Urothelium cell line (cell line): ENCODE measurements at regions not wholly inside any gene's neighbourhood (a gene's known extent, or its start where the extent isn't known, plus 50 kb on each side); places are given as distances from the start of the nearest gene placed in this dataset.

Source experiments
- DNase-seq: peaks from one replicate; pipeline ENCODE4 v3.0.0; 2011; ENCODE audit warnings: low spot score, mixed read lengths
- FAIRE-seq: peaks from 2 replicates; lab custom pipeline; 2011; peaks lifted over from hg19 to GRCh38; lab: Jason Lieb, UNC

DNA sequence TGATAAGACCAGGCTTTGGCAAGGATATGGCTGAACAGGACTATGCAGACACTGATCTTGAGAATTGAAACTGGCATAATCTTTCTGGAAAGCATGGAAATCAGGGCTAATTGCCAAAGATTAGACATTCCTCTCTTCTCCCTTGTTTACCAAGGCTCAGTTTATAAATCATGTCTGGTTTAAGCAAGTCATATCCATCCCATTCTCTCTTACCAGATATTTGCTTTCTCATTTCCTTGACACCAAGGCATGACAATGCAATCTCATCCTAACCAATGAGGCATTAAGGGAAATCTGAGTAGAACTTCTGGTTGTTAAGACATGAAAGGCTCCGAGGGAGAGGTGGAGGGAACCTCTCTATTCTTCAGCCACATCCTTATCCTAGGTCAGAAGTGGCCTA lies 110.3 kb upstream of the CEP85L start:
- DNase-seq (no peak), FAIRE-seq (no peak)

DNA sequence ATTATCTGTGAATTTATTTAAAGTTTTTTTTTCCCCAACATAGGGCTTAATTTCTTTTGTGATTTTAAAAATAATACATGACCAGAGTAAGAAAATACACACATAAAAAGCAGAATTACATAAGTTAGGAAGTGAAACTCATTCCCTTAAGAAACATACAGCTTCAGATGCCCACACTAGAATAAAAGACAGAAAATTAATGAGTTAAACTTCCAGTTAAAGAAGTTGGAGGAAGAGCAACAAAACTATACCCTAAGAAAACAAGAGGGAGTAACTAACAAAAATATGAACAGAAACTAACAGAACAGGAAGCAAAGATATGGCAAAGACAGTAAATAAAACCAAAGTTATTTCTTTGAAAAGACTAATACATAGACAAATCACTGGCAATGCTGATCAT lies 107.6 kb upstream of the CEP85L start:
- DNase-seq (no peak), FAIRE-seq (no peak)

DNA sequence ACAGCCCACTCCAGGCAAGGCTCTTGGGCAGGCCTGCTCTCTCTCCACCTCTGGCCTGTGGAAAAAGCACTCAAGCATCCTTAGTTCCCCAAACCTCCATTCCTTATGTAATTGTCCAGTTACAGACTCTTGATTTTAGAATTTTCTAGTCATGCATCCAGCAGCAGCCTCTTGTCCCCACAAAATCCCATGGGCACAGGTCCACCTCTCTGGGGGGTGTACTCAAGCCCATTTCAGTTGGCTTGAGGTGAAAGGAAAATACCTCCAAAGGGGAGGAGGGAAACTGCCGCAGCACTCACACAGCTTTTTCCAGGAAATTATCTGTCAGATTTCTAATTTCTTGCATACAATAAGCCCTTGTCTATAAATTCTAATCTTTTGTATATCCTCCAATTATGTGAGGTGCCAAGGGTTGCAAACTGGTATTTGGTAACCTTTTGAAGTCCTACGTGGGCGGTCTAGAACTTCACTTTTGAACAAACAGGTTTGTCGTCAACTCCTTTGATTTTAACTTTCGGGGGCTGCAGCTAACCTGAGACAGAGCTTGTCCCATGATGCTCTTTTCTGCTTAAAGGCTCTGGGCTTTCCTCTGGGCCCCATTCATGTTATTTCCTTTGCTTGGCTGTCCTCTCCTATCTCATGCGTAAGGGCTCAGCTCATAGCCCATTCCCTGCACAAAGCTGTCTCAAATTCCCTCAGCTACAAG lies 104.7 kb upstream of the CEP85L start:
- no peak for FAIRE-seq

DNA sequence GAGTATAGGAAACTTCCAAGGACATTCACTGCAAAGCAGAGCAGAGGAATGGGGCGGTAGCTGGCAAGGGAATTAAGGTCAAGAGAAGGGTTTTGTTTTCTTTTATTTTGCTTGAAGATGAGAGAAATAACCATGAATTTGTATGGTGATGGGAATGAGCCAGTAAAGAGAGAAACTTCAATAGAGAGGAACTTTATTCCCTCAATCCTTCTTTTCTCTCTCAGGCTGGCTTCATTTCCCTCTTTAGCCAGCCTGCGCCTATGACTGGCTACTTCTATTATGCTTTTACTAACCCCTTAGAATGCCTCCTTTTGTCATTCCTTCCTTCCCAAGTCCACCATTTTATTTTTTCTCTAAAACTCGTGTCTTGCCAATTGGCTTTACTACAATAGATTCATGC lies 101.4 kb upstream of the CEP85L start:
- FAIRE-seq (no peak), DNase-seq (no peak)

More for the DNA sequence above, 104.7 kb upstream of the CEP85L start:
- DNase-seq = no peak

DNA sequence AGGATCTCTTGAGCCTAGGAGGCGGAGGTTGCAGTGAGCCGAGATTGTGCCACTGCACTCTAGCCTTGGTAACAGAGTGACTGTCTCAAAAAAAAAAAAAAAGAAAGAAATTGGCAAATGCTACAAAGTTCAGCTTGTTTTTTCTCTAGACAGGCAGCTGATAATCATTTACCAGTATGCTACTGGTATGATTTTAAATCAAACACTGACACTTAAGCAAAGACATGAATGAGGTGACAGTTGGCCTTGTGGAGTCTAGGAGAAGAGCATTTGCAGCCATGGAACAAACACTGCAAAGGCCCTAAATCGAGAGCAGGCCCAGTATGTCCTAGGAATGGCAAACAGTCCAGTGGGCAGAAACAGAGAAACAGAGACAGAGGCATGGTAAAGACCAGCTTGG lies 99.7 kb upstream of the CEP85L start:
- DNase-seq (no peak), FAIRE-seq (no peak)

DNA sequence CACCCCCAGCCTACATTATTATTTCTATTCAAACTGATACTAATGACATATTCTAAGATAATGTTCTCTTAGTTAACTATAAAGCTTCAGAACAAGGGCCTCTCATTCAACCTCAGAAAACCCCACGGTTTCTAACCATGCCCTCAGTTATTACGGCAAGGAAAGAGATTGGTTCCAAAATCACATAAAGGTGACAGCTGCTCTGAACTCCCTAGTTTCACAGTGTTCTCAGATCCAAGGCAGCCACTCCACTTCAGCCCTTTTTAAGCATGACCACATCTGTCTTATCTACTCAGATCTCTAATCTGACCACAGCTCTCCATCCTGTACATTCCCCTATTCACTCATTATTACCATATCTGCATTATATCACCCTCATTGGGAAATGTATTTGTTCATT lies 98.8 kb upstream of the CEP85L start:
- DNase-seq (no peak), FAIRE-seq (no peak)

DNA sequence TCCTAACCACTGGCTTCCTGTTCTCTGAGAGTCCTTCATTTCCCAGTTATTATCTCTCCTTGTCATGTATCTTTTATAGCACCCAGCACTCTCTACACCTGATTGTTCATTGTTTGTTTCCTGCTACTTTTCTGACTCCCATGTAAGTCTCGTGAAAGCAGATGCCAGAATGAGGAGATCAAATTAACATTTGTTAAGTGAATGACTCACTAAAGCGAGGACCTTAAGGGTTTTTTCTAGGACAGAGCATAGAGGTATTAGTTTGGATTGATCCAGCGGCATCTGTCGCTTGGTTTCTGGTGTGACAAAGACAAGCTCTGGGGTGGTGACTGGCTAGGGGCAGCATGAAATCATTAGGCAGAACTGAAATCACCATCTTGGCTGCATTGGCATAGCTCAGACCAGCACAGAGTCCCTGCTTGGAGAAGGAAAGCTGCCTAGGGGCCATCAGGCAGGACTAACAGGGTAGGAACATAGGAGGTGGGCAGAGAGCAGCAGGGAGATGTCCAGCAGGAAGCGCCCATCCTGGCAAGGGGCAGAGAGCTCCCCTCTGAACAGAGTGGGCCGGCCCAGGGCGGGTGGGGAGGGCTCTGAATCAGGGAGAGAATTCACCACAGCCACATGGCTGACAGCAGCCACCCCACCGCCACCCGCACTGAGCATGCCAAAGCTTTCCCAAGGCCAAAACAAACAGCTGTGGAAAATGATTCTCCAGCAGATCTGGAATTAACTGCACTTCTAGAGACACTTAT lies 97.1 kb upstream of the CEP85L start:
- FAIRE-seq = no peak
- no peak for DNase-seq

DNA sequence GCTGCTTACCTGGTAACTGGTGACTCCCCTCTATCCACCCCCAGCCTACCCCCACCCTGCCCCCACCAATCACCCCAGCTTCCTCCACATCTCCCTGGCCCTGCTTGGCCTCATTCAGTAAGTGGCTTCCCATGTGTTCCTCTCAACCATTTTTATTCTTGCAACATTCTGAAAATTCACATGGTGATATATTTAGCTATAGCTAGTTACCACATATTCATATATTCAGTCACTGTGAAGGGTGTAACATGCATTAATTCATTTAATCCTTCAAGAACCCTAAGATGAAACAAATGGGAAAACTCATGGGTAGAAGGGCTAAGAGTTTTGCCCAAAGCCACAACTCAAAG lies 95.4 kb upstream of the CEP85L start:
- DNase-seq (no peak), FAIRE-seq (no peak)

DNA sequence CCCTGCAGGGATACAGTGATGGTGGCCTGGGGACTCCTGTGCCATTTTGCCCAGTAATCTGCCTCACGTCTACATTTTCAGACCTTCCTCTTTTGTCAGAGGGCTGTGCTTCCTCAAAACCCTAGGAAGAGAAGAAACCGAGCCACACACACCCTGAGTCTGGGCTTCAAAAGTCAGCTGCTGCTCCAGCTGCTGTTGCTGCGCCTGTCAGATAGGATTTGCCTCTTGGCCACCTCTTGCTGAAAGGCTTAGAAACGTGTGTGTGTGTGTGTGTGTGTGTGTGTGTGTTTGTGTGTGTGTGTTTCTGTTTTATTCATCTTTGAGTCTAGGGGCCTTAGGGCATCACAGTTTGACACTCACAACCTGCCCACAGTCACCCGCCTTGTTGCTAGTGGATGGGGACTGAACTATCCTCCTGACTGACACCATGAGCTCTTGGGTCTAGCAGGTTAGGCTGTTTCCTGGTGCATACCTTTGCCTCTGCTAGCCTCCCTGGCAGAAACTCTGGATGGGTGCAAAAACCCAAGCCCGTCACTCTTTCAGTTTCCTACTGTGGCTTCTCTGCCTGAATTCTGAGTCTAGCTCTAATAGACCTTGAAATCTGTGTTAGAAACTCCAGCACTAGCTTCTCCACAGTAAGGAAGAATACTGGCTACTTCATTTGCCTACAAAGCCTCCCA lies 94.9 kb upstream of the CEP85L start:
- no peak for FAIRE-seq
- no peak for DNase-seq

DNA sequence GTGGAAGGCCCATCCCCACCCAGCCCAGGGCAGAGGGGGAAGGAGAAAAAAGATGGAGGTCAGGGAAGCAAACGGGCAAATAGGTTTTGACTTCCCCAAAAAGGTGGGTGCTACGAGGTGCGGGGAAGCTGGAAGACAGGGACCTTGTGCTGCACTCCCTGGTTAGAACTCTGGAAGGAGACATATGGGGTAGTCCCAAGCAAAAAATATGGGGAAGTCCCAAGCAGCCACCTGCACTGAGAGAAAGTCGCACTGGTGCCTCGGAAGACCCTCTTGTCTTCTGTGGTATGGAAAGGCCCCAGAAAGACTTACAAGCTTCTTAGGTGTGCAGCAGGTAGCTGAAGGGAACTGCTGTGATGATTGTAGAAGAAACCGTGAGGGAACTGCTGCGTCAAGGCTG lies 93.8 kb upstream of the CEP85L start:
- no peak for FAIRE-seq
- DNase-seq = no peak

DNA sequence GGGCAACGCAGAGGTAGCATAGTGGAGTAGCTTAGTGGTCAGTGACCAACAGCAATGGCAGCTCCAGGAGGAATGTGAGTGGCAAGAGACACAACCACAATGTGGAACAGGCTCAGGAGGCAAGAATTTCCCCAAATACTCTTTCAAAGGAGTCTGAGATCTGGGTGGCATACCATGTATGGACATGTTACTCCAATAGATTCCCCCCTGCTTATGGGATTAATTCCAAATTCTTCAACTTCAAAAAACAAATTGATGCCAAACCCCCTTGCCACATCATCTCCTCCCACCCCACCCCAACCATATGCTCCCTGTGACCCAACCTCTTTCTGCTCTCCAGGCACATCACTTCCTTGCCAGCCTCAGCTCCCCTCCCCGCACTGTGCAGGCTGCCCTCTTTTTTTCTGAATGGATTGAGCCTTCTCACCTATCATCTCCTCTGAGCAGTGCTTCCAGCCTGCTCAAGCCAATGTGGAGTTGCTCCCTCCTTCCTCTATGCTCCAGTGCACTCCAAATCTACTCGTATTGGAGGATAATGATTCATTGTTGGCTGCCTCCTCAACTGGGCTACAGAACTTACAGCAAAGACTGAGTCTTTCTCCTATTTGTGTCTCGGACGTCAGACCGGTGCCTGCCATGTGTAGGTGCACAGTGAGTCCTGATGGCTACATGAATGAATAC lies 93.0 kb upstream of the CEP85L start:
- DNase-seq (peak; percentile 17), FAIRE-seq (no peak)

DNA sequence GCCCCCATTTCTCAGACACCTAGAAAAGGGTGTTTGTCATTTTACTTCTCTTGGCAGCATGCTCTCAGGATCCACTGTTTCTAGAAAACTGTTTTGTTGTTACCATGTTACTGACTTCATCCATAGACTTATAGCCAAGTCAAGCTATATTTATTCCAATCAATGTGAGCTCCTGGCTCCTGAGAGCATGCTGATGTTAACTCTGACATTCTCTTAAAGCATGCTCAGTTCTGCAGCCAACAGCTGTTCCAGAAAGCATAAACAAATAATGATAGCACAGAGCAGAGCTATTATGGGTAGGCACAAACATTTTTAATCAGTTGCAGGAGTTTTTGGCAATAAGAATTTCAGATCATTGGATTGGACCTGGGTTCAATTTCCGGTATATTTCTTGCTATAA lies 92.4 kb upstream of the CEP85L start:
- FAIRE-seq (no peak), DNase-seq (no peak)

DNA sequence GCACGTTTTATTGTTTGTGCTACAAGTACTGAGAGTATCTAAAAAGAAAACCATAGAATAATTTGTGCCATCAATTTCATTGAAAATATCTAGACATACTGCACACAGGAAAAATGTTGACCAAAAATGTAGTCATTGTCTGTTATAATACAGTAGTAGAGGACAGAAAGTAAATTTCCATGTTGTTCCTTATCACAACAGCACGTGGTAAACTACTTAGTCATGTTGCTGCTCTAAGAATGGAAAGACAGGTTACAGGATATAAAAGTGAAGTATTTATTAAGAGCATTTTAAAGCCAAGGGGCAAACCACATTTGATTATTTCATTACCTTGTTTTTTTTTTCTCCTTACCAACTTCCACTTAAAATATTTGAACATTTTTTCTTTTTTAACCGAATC lies 89.0 kb upstream of the CEP85L start:
- FAIRE-seq (no peak), DNase-seq (no peak)

DNA sequence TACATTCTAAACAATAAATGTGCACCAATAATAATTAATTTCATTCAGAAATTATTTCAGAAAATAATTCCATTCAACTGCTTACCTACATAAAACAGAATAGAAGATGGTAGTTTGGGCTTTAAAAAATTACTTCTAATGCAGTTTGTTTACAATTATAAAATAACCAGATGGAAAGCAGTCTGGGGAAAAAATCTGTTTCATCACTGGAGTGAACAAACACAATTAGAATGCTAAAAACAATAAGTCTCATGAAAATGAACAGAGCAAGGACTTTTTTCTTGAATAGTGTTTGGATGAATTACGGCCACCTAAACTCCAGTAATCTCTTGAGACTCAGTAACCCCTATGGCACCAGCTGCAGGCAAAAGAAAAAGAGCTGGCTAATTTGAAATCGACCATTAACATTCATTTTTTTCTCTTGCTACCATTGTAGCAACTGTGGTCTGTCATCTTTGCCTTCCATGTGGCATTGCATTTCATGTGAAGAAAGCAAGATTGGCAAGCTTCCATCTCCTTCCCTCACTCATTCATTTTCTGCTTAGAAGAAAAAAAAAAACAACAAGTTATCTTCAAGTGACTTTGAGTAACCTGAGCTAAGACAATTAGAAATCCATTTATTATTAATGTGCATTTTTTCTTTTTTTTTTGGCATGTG lies 88.4 kb upstream of the CEP85L start:
- FAIRE-seq (no peak), DNase-seq (no peak)

DNA sequence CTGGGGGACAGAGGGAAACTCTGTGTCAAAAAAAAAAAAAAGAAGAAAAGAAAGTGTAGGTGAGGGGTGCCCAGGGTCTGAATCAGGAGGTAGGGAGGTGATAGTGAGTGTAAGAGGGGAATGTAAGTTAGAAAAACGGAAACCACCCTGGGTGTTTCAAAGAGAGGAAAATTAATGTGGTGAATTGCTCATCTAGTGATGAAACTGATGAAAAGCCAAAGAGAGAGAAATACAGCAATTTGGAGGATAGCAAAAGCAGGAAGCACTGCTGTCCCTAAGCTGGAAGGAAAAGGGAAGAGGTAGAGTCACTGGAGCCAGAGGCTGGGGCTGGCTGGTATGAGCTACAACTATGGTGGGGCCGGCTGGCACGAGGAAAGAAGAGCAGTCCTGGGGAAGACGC lies 85.0 kb upstream of the CEP85L start:
- no peak for FAIRE-seq
- no peak for DNase-seq

DNA sequence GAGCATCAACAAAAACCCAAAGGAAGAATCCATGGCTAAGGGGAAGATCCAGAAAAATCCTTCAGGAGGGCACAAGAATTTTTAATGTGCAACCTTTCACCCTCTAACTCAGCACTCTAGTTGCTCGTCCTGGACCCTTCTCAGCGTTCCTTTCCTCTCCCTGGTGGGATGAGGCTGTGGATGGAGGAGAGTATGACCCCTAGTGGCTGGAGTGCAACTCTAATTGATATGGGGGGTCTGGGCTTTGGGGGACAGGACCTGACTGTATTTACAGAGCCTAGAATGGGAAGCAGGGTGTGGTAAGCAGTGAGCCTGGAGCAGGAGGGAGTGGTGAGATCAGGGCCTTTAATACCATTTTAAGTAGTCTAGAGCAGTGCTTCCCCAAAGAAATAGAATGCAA lies 83.9 kb upstream of the CEP85L start:
- FAIRE-seq = no peak
- DNase-seq = no peak

DNA sequence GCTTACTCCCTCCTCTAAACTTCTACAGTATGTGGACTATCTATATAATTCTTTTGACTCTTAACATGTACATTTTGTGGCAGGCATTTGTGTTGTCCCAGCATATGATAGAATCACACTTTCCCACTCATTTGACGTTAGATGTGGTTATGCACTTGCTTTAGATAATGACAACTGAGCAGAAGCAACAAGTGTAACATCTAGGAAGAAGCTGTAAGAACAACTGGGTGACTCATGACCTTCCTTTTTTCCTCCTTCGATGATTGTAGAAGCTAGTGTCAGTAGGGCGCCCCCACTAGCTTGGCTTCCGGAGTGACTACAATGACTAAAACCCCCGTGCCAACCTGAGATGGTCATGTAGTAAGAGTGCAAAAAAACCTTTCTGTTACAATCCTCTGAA lies 74.6 kb upstream of the CEP85L start:
- FAIRE-seq (no peak), DNase-seq (no peak)

DNA sequence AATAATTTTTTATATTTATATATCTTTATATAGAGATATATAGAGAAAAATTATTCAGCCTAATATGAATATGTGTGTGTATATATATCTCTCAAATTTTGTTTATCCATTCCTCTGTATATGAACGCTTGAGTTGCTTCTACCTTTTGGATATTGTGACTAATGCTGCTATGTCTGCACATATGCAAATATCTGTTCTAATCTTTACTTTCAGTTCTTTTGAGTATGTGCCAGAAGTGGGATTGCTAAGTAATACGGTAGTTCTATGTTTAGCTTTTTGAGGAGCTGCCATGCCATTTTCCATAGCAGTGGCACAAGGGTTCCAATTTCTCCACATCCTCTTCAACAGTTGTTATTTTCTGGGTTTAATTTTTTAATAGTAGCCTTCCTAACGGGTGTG lies 72.8 kb upstream of the CEP85L start:
- no peak for DNase-seq
- FAIRE-seq = no peak

DNA sequence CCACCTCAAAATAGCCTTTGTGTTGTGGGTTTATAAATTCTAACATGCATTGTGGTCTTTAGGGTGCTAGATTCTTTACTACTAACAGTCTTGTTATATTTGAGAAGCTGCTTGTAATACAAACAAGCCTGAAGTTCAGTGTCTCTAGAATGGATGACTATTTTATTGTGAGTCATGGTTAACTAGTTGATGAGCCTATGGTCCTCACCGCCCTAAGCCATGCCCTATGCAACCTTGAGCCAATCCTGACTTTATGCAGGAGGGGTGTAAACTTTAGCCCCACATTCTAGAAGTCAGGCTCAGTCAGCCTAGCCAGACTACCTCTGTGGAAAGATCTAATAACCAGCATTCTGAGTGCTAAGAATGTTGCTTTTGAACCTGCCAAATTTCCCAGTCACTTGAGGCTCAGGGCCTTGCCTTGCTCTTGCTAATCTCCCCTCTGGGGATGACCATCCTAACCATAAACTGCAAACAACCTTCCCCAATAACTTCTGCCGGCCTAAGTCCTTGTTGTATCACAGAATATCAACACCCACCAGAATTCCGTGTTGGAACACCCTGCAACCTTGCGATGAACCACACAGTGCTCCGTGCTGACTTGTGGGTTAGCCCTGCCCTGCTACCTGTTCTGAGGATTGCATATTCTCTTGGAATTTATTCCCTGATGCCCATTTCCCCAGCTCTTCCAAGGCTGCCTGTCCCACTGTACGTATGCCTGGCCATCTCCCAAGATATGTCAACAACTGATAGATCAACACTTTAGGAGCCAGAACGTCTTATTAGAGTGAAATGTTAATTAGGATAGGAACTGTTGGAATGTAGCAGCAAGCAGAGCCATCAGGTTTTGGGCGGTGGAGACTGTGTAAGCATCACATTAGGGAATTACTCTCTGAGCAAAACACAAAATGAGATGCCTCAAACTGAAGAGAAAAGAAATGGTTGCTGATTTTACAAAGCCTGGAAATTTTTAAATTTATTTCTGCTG lies 71.7 kb upstream of the CEP85L start:
- DNase-seq = no peak
- FAIRE-seq = no peak

DNA sequence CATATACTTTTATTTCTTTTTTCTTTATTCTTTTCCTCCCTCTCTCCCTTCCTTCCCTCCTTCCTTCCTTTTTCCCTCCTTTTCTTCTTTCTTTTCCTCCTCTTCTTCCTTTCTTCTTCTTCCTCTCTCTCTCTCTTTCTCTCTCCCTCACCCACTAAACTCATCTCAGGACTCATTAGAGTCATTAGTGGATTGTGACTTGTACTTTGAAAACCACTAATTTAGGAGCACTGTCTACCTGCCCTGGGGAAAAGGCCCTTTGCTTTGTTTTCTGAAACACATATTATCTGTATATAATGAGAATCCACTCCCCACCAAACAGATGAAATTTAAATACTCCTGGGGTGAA lies 68.7 kb upstream of the CEP85L start:
- FAIRE-seq = no peak
- no peak for DNase-seq
